GM18861 (cell line): ENCODE measurements at regions not wholly inside any gene's neighbourhood (a gene's known extent, or its start where the extent isn't known, plus 50 kb on each side); places are given as distances from the start of the nearest gene placed in this dataset.

Experiments used
- ATAC-seq: cut with Tn5 transposase; IDR thresholded peaks from one replicate; pipeline ENCODE4 v1.9.1; 2021; ENCODE audit not compliant: unreplicated experiment

DNA sequence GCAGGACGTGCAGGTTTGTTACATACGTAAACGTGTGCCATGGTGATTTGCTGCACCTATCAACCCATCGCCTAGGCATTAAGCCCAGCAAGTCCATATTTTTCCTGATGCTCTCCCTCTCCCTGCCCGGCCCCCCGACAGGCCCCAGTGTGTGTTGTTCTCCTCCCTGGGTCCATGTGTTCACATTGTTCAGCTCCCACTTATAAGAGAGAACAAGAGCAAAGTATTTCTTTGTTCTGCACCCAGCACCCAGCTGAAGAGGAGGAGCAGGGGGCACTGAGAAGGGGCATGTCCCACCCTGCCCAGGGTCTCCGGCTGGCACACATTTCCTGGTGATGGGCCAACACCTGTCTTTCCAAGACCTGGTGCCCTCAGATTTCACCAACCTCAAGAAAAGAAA is 251.1 kb upstream of the ARID1B start:
- no peak for ATAC-seq

- no peak for ATAC-seq
Measured at GRCh38 chr6:156525541-156525940, 251.6 kb upstream of the ARID1B start.

GRCh38 chr6:156519940-156520339 is 257.2 kb upstream of the ARID1B start:
- no peak for ATAC-seq

GRCh38 chr6:156517088-156517487 is 260.1 kb upstream of the ARID1B start:
- no peak for ATAC-seq

DNA sequence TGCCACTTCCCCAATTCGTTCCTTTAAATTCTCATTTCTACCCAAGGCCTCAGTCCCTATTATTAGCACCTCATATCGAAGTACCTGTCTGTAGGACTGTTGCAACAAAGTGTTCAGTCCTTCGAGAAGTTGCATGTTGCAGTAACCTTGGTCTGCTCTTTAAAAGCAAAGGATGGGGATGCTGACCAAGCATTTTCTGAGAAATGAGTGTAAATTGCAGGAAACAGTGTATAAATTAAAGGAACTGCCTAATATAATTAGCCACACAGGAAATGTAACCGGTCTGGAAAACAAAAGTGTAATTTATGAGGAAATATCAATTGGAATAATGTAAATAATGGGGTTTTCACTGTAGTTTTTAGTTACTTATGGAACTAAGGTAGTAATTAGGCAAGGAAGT is 261.9 kb upstream of the ARID1B start:
- ATAC-seq, result no peak

DNA sequence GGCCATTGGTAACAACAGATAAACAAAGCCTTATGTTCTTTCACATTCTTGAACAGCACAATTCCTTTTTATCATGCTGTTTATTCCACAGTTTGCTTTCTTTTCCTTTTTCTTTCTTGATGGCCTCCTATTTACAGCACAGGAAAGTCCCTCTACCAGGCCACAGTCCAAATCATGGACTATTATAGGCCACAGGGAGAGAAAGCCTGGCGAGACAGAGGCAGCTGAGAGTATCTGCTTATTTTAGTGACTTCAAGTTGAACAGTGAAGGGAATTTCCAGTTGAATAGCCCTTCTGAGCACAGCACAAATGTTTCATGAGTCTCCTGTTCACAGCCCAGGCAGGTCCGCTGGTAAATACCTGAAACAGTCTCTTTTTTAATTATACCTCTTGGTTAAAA is 263.7 kb upstream of the ARID1B start:
- ATAC-seq, result no peak

DNA sequence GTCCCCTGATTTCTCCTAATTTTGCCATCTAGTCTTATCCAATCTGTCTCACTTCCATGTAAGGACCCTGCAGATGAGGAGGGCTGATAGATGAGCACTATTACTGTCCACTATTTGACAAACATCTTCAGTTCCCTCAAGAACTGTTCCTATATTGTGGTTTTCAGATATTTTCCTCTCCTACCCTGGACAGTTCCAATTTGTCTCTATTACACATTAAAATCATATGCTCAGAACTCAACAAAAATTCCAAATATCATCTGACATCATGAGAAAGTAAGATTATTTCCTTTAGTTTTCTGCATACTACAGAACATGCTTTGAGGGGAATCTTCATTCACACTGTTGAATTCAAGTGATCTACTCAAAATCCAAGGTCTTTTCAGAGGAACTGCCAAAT is 265.6 kb upstream of the ARID1B start:
- ATAC-seq, result no peak

DNA sequence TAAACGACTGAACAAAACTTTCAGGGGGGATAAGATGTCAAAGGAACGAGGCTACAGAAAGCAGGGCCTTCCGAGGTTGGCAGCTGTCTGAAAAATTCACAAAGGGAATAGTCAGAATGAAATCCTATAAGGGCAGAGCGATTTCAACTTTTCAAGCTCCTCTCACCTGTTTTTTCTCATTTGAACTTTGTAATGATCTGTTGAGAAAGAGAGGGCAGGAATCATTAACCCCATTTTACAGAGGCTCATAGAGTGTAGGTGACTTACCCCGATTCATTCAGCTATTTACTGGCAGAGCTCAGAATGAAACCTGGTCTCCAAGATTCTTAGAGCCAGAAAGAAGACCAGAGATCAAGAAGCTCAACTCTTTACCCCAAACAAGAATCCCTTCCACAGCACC is 266.1 kb upstream of the ARID1B start:
- ATAC-seq, result no peak

DNA sequence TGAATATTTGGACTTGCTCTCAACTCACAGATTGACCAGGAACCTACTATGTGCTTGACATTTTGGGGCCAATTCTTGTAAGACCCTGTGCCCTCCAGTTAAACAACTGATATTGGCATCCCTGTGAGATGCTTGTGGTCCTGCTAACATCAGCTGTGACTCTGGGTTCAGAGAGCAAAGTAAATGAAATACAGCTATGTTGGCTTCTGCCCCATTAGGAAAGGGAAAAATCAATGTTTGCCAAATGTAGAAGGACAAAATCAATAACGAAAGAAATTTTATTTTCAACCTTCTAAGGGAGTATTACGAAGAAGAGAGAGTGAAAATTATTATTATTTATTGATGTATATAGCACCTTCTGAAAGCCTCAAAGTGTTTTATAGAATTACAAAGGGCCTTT is 266.9 kb upstream of the ARID1B start:
- ATAC-seq, result no peak

DNA sequence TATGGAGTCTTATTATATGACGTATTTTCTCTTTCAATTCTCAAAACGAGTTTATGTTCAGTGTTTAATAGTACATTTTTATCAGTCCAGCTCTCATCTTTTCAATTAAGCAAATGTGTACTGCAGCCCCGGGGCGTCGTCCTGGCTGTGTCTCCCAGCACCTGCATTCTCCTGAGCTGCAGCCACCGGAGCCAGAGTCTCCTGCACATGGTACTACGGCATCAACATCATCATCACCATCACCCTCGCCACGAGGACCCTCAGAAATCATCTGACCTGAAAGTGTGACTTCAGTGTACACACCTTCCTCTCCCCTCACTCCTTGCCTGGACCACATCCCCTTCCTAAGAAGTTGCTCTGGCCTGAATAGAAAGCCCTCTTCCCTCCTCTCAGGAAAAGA is 267.7 kb upstream of the ARID1B start:
- no peak for ATAC-seq

- no peak for ATAC-seq
Measured at GRCh38 chr6:156508923-156509322, 268.3 kb upstream of the ARID1B start.

- ATAC-seq, result no peak
Measured at GRCh38 chr6:156508126-156508525, 269.1 kb upstream of the ARID1B start.

DNA sequence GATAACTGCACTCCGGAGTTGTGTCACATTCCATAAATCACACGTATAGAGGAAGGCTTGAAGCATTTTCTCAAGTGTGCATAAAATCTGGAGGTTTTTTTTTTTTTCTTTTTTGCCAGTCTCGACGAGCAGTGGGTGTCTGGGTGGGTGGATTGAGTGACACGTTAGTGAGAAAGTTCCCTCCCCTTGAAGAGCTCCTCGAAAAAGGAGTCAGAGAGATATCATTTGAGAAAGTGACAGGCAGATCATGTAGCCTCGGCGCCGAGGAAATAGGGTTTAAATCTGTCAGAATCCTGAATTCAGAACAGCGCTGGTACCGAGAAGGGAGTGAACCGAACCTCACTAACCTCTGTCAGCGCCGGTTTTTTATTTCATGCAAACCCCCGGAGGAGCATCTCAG is 269.5 kb upstream of the ARID1B start:
- no peak for ATAC-seq

- no peak for ATAC-seq
Measured at GRCh38 chr6:156507106-156507505, 270.1 kb upstream of the ARID1B start.

GRCh38 chr6:156502969-156503504 is 274.1 kb upstream of the ARID1B start:
- ATAC-seq, result no peak

- no peak for ATAC-seq
Measured at GRCh38 chr6:156497618-156498017, 279.6 kb upstream of the ARID1B start.

- ATAC-seq, result no peak
Measured at GRCh38 chr6:156487877-156488276, 289.3 kb upstream of the ARID1B start.

- ATAC-seq, result no peak
Measured at GRCh38 chr6:156485150-156485549, 292.0 kb upstream of the ARID1B start.

DNA sequence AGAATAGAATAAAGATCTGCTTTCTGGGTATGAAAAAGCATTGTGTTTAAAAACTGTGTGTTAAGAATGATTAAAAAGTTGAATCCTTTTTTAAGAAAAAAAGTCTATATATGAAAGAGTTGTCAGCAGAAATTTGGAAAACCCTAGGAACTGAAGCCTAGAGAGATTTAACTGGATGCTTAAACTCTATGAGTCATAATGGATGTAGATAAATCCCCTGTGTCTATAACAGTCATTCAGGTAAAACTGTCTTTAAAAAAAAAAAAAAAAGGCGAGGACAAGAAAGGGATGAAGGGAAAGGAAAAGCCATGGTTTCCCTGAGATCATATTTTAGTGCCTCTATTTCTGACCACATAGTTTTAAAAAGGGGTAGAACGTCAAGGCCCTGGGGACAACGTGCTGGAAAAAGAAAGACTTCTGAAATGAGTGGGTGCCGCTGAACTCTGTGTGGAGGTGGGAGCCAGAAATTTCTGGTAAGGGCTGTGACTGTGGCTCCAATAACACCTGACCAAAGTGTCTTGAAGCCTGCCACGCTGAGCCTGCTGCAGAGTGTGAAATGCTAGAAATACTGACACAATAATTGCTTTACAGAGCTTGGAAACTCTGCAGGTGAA is 302.6 kb upstream of the ARID1B start:
- ATAC-seq, result no peak

DNA sequence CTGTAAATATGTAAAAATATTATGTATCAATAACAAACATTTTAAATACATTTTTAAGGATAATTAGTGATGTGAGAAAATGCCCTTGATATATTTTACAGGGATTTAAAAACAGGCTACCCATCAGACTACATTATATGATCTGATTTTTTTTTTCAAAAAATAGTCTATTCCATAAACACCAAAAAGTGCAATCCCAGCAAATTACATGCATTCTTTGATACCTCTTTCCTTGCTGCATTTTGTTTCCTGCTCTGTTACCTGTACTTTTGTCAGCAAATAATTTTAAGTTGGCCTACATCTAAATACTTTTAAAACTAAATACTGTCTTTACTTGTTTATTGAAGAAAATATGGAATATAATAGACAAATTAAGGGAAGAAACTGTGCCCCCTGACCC is 306.2 kb upstream of the ARID1B start:
- no peak for ATAC-seq

GRCh38 chr6:156464100-156464878 is 312.9 kb upstream of the ARID1B start:
- ATAC-seq, result no peak

DNA sequence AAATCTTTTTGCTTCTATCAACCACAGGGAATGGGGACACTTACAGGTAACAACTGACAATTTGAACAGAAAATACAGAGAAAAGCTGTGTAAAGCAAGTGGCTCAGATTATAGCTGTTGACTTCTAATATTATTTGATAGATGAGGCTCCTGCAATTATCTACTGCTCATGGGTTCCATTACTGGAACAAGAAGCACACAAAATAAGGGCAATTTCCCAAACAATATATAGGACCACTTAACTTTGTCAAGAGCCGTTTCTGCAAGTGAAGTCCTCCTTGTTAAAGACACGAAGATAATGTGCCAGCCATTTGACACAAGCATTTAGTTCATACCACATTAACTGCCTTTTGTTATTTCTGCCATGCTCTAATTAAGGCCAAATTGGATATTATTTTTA is 315.5 kb upstream of the ARID1B start:
- ATAC-seq, result no peak

DNA sequence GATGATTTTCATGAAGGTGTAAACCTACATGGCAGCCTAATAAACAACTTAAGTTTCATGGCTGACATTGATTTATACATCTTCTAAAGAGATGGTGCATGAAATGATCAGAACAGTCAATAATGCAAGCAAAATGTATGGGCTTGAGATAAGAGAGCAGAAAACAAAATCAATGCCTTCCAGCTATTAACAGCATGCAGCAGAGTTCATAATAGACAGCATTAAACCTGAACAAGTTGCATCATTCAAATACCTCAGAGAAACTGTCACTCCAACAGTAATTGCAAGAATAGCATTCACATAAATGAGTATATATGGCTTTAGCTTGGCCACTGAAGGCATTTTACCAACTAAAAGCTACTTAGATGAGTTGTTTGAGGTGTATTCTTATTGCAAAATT is 319.6 kb upstream of the ARID1B start:
- ATAC-seq, result no peak
